NCI-H460 (cell line): ENCODE measurements at regions not wholly inside any gene's neighbourhood (a gene's known extent, or its start where the extent isn't known, plus 50 kb on each side); places are given as distances from the start of the nearest gene placed in this dataset.
"Not testable (repeated sequence)": the region's sequence is repeated elsewhere in the genome, so short reads cannot be mapped to it uniquely, and the experiment has no call there.

Experiments used
- DNase-seq: peaks from one replicate; pipeline ENCODE4 v3.0.0-alpha.2; 2016; ENCODE audit warnings: low read depth; ENCODE audit errors: extremely low read depth

DNA sequence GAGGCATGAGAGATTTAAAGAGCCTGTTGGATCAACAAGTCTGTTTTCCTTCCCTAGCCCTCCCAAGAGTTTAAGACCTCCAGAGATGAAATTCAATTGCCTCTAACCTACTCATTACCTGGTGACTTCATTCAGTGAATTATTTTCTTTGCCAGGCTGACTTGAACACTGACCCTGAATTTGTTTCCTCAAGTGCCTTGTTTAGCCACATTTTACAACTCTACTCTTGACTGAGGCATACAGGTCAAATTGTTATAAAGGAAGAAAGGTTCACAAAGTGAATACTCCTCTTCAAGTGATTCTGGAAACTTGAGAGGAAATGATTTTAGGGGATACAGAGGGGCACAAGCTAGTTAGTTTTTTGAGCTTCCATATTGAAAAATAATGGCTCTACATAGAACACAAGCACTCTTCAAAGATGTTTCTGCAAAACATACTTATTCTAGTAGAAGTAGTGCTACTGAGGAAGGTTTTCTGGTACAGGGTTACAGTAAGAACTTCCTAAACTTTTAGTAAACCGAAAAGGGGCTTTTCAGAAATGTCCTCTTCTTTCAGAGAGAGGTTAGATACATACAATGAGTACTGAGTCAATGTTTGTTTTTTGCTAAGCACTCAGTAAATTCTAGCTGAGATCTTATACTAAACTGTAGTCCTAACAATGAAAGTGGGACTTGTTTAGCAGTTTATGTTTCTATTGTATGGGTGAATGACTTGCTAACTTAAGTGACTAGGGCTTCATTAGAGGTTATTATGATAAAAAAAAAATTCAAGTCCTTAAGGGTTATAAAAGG lies 137.4 kb upstream of the SATB1 start:
- DNase-seq = no peak

DNA sequence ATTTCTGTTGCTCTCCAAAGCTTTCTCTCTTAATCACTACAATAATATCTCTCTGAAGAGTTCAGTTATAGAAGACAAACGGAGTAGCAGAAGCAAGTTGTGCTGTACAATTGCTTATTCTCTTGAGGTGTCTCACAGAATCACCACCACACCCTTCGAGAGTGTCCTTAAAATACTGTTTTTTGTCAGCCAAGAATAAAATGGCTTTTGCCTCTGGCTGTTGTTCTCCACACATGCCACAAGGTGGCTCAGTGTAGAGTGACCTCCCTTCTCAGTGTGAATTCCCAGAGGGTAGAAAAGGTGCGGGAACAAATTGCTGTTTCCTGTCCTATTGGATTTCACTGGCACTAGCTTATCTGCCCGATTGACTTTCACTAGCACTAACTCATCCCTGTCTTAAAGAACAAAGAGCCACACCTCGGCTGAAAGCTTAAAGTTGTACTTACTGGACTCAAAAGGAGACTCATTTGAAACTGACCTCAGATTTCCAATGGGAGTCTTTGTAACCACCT lies 134.2 kb upstream of the SATB1 start:
- DNase-seq = peak; percentile 25

- no peak for DNase-seq
Observed at GRCh38 chr3:18558507-18558906, 133.4 kb upstream of the SATB1 start.

DNA sequence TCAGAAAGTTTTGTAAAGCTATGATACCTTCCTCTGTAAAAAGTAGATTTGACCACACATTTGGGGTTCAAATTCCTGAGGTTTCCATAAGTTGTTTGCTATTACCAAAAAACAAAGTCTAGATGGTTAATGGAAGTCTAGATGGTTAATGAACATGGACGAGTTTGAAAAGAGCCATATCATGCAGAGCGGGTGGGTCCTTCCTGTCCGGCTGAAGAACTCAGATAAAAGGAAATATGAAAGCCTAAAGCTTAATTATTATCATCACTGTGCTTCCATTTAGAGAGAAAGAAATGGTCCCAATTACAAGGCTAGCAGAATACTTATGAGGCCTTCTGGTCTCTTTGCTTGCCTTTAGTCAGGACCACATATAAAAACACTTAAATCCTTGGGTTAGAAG lies 132.1 kb upstream of the SATB1 start:
- no peak for DNase-seq

- DNase-seq = no peak
Observed at GRCh38 chr3:18556503-18557135, 131.5 kb upstream of the SATB1 start.

DNA sequence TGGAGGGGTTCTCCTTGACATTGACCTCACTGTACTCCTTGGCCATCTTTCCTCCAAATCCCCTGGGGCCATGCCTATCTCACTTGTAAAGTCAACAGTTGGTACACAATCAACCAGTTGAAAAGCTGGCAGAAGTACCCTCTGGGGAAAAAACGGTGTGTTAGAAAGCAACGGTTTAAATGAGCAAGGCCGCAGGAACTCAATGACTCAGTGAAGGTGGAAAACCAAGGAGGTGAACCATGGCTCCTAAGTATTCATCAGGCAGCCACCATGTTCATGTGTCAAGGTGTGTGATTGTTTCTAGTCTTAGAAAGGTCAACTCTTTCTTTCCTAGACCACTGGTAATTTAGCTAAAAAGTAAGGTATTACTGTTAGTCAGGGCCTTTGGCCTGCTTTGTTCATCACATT lies 130.9 kb upstream of the SATB1 start:
- no peak for DNase-seq

DNA sequence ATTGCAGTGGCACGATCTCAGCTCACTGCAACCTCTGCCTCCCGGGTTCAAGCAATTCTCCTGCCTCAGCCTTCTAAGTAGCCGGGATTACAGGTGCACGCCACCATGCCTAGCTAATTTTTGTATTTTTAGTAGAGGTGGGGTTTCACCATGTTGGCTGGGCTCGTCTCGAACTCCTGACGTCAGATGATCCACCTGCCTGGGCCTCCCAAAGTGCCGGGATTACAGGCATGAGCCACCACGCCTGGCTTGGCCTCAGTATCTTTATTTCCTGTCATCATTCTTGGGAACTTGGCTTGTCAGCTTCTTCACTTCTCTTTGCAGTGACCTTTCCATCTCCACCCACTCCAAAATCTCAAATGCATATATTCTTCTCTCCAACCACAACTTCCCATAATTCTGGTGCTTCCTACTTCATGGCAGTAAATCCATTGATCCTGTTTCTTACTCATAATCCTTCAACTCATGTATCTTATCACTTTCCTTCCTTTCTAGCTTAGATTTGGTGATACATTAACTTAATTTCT lies 127.5 kb upstream of the SATB1 start:
- DNase-seq = not testable (repeated sequence)

DNA sequence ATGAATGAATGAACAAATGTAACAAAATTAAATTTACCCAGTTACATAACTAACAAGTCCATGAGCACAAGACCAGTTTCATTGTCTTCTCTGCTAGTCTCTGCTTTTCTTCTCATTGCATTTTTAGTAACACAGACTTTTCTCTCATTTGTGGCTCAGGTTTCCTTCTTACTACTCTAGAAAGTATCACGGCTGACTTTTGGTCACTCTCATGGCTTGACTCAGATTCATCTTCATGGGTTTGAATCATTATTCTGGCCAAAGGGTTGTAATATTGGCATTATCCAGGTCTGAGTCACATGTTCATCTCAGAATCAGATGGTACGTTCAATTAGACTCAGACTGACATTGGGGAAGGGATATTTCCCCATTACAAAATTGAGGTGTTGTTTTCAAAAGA lies 121.5 kb upstream of the SATB1 start:
- no peak for DNase-seq

- DNase-seq = no peak
Observed at GRCh38 chr3:18544146-18544545, 119.0 kb upstream of the SATB1 start.

- no peak for DNase-seq
Observed at GRCh38 chr3:18538463-18539230, 113.5 kb upstream of the SATB1 start.

- no peak for DNase-seq
Observed at GRCh38 chr3:18533039-18533438, 107.9 kb upstream of the SATB1 start.

DNA sequence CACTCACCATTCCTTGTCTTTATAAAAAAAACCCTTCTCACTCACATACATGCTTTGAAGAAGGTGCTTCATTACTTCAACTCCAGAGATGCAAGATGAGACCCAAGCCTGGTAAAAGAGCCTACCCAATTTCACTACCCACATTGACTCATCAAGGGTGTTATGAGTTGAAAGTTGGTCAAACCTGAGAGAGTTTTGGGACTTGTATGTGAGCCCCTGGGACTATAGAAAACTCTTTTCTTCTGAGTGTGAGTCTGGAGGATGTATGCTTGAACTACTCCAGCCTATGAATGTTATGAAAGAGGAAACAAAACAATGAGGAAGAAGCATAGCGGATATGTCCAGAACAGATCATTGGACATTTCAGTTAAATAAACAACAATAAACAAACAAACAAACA lies 106.5 kb upstream of the SATB1 start:
- DNase-seq = no peak

DNA sequence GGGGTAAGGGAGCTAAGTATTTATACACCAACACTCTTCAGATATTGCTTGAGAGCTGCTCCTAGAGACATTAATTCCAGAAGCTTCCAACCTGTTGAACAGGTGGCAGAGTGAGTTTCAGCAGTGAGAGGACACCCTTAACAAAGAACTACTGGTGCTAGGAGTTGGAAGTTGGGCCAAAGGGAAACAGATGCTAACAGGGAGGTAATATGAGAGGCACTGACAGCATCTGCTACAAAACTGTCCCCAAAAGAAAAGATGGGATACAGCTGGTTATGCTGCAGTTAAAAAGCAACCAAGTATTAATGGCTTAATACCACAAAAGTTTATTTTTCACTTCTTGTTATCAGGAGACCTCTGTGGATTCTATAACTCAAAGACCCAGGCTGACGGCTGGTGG lies 104.5 kb upstream of the SATB1 start:
- no peak for DNase-seq

DNA sequence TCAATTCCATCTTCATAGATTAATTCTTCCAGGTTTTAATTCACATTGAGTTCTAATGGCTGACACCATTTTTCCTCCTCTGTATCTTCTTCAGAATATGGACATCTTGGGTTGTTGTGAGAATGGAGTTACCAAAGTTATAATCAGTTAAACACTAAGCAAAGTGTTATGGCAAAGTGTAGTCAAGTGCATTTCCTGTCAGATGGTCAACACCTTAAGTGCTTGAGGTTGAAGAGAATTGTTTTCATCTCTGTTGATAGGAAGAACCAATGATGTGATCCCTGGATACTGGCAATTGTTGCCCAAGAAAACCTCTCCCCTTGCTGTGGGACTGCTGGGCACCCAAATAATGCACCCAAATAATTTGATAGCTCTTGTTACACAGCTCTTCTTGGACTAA lies 102.6 kb upstream of the SATB1 start:
- no peak for DNase-seq

DNA sequence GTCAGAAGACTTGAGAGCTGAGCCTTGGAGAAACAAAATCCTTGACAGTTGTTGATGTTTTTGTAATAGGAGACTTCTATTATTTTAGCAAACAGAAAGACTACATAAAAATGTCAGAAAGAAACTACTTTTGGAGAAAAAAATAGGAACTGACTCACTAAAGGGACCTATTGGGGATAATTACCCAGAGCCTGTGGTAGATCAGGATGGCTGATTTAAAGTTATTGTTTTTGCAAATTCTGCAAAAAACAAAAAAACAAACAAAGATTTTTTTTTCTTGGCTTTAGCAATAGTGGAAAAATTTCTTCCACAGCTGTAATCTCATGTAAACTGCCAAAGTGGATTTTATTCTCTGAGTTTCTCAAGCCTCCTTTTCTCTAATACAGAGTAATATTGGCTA lies 101.5 kb upstream of the SATB1 start:
- DNase-seq = no peak

GRCh38 chr3:18516170-18516569 lies 91.0 kb upstream of the SATB1 start:
- DNase-seq = not testable (repeated sequence)

- DNase-seq = no peak
Observed at GRCh38 chr3:18513091-18513490, 88.0 kb upstream of the SATB1 start.

DNA sequence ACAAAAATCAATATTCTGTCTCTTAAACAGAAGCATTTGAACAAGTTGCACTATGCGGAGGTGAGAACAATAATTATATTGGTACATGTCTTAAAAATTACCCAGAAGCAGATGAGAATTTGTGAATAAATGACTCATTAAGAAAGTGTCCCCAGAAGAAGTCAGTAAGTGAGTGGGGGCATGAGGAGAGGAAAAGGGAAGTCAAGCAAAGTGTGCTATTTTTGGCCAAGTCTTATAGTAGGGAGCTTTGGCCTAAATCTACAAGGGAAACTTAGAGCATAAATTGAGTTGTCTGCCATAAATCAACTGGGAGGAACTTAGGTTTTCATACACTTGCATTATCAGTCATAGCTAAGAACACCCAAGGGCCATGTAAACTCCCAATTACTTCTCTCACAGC lies 86.9 kb upstream of the SATB1 start:
- no peak for DNase-seq

DNA sequence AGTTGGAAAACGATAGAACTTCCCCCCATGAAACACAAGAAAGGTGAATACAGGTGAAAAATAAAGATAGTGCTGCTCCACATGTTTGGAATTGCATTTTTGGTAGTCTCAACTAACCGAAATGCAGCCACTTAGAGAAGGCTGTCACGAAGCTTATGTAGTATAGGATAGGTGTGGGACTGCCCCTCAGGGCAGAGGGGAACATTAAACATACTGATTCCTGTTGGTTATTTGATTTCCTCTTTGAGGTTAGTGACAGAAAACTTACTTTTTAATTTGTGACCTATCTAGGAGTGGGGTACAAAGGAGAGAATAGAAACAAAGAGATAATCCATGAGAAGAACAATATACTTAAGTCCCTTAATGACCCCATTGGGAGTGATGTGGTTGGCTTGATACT lies 85.8 kb upstream of the SATB1 start:
- DNase-seq = no peak

DNA sequence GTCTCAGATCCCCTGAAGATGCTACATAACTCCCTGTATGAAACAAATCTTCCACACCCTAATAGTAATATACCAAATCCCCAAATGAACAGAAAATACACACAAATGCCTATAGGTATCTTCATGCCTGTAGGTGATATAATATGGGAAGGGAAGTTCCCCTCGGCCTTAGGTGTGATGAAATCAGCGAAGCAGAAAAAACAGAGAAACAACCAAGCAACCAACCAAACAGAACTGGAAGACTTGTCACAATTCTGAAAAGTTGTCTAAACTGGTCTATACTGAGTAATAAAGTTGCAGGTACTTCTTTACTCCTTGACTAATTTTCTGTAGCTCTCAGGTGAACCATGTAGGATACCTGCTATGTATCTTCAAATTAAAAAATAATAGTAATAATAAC lies 82.2 kb upstream of the SATB1 start:
- no peak for DNase-seq

DNA sequence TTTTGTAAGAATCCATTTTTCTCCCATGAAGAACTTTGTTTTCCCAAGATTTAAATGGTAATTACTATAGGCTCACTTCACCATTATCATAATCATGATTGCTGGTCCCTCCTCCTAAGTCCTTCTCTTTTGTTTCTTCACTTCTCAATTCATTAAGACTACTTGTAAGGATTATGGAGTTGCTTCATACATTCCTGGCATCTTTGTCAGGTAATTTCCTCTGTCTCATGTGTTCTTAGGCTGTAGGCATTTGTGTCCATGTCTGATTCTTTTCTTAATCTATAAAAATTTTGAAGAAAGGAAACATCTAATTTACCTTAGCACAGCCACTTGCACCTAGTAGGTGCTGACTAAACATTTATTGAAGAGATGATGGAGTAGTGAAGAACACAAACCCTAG lies 79.9 kb upstream of the SATB1 start:
- DNase-seq = no peak
